NT2/D1 (cell line): ENCODE measurements at regions not wholly inside any gene's neighbourhood (a gene's known extent, or its start where the extent isn't known, plus 50 kb on each side); places are given as distances from the start of the nearest gene placed in this dataset.

Source experiments
- DNase-seq: peaks from one replicate; pipeline ENCODE4 v3.0.0-alpha.2; 2011; ENCODE audit warnings: low read depth, low spot score
- H3K27me3 ChIP-seq: 2 replicates; pipeline ENCODE4 v1.6.0; 2011; ENCODE audit warnings: mild to moderate bottlenecking; ENCODE audit not compliant: insufficient read length, insufficient read depth
- H3K36me3 ChIP-seq: 2 replicates; pipeline ENCODE4 v1.6.1; 2011; ENCODE audit warnings: mild to moderate bottlenecking, low read length, mixed read lengths; ENCODE audit not compliant: insufficient read depth, insufficient read length
- H3K4me1 ChIP-seq: 2 replicates; pipeline ENCODE4 v1.5.1; 2011; ENCODE audit not compliant: insufficient read depth, insufficient read length
- H3K4me3 ChIP-seq: 2 replicates; pipeline ENCODE4 v1.5.1; 2011; ENCODE audit warnings: low read depth; ENCODE audit not compliant: insufficient read length
- H3K9ac ChIP-seq: 2 replicates; pipeline ENCODE4 v1.6.0; 2011; ENCODE audit warnings: low read depth; ENCODE audit not compliant: insufficient read length
- H3K9me3 ChIP-seq: 2 replicates; pipeline ENCODE4 v1.5.1; 2011; ENCODE audit warnings: mild to moderate bottlenecking, low read length; ENCODE audit not compliant: insufficient read depth
- SUZ12 ChIP-seq: IDR thresholded peaks from 2 replicates; pipeline ENCODE4 v1.6.1; 2011; ENCODE audit not compliant: insufficient read length, insufficient read depth; ENCODE audit errors: extremely low read depth
- YY1 ChIP-seq: IDR thresholded peaks from 2 replicates; pipeline ENCODE4 v1.6.1; 2011; ENCODE audit not compliant: insufficient read length, insufficient read depth
- ZNF274 ChIP-seq: IDR thresholded peaks from 2 replicates; pipeline ENCODE4 v1.6.1; 2011; ENCODE audit warnings: mild to moderate bottlenecking, low read depth, low read length

DNA sequence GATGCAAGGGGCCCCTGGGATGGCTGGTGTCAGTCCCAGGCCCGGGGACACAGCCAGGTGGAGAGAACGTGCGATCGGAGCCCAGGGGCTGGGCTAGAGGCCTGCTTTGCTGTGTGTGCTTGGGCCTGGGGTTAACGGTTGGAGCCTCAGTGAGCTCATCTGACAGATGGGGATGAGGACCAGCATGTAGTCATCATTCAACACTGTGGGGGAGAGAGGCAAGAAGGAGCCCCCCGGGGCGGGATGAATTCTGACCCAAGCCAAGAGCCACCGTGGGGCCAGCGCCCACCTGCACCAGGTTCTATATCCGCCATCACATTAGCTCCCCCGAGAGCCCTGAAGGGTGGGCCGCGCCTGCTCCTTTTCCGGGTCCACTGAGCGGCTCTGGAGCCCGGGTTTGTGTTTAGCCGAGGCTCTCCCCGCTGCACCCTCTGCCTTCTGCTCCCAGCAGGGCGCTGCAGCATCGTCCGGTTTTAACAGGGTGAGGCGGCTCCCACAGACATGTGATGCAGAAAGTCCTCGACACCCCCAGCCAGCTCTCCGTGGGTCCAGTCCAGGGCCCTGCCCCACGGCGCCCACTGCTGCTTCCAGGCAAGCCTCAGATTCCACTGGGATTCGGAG is 365.7 kb downstream of the SEC14L1 start:
- H3K4me1 ChIP-seq: peaks cover 10% of the 10 kb centered on the region
- H3K9me3 ChIP-seq: peaks cover 15% of the 10 kb centered on the region
- no peak overlapping the region for H3K4me3 ChIP-seq
- H3K9ac ChIP-seq: no peak overlapping the region
- TF ChIP-seq SUZ12 (no peak), YY1 (no peak), ZNF274 (no peak)
- H3K27me3 ChIP-seq: no peaks in the 10 kb centered on the region
- peaks cover 5% of the 10 kb centered on the region for H3K36me3 ChIP-seq
- DNase-seq: no peak

DNA sequence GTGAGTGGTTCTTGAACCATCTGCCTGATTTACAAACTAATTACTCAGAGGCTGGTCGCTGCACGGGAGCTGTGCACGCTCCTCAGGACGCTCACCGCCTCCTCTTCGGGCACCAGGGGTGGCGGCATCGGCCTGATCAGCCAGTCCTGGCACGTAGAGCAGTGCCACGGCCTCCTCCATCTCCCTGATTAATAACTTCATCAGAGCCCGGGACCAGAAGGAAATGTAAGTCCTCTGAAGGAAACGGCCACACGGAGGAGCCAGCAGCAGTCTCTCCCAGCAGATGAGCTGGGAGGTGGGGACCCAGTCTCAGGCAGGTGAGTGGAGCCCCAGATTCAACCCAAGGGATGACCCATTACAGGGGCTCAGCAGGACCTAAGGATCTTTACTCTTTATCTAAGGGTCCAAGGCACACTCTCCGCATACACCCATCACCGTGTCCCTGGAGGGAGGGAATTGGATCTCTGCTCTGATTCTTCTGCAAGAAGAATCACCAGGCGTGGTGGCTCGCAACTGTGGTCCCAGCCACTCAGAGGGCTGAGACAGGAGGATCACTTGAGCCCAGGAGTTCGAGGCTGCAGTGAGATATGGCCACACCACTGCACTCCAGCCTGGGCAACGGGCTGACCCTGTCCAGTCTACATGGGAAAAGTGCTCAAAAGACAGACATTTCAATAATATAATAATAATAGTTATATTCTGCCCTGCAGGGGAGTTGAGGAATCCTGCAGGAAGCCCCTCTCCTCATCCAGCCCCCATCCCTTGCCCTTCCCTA is 366.5 kb downstream of the SEC14L1 start:
- peaks cover 10% of the 10 kb centered on the region for H3K4me1 ChIP-seq
- no peak for DNase-seq
- no peaks in the 10 kb centered on the region for H3K27me3 ChIP-seq
- no peak overlapping the region for H3K9ac ChIP-seq
- peaks cover 19% of the 10 kb centered on the region for H3K9me3 ChIP-seq
- no peaks in the 10 kb centered on the region for H3K36me3 ChIP-seq
- no peak overlapping the region for H3K4me3 ChIP-seq
- no peak for TF ChIP-seq ZNF274
- TF ChIP-seq YY1: no peak
- no peak for TF ChIP-seq SUZ12

DNA sequence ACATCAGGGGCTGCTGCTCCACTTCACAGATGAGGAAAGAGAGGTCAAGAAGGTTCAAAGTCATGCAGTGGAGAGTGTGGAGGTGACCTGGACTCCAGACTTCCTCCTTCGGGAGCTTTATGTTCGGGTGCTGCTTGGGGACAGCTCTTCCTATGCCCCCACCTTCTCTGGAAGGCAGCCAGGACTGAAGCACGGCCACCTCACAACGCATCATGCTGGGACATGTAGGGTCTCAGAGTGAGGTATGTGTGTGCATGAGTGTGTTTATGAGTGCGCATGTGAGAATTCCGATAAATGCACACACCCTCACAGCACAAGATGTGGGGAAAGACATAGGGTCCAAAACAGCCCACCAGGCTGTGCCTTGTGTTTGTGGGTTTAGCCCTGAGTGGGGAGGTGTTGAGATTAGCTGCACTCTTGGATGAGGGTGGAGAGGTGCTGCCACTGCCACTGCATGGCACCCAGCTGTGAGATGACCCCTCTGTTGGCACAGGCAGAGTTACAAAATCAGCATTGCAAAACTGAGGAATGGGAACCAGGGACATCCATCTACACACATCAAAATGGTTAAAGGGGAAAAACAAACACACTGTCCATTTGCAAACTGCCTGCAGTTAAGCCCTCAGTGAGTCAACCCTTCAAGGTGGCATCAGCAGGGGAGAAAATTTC is 367.4 kb downstream of the SEC14L1 start:
- TF ChIP-seq YY1 (no peak), SUZ12 (no peak), ZNF274 (no peak)
- no peak overlapping the region for H3K4me3 ChIP-seq
- DNase-seq: no peak
- H3K9ac ChIP-seq: no peak overlapping the region
- H3K36me3 ChIP-seq: no peaks in the 10 kb centered on the region
- peaks cover 19% of the 10 kb centered on the region for H3K9me3 ChIP-seq
- H3K4me1 ChIP-seq: peaks cover 10% of the 10 kb centered on the region
- H3K27me3 ChIP-seq: no peaks in the 10 kb centered on the region

DNA sequence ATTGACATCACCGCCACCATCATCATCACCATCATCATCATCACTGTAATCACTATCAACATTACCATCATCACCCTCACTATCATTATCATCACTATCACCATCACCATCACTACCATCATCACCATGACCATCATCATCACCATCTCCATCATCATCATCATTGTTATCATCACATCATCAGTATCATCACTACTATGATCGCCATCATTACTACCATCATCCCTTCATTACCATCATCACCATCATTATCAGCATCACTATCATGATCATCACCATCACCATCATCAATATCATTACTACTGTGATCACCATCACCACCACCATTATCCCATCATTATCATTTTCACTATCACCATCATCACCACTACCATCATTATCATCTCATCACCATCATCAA is 368.3 kb downstream of the SEC14L1 start:
- no peaks in the 10 kb centered on the region for H3K27me3 ChIP-seq
- peaks cover 10% of the 10 kb centered on the region for H3K4me1 ChIP-seq

DNA sequence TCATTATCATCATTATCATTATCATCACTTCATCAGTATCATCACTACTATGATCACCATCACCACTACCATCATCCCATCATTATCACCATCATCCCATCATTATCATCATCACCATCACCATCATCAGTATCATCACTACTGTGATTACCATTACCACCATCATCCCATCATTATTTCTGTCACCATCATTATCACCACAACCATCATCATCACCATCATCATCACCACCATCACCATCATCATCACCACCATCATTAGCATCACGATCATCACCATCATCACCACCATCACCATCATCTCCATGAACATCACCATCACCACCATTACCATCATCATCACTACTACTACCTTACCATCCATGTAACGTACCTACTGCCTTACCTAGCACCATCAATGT is 368.8 kb downstream of the SEC14L1 start:
- H3K4me3 ChIP-seq: no peak overlapping the region
- no peak overlapping the region for H3K9ac ChIP-seq
- DNase-seq: no peak
- no peaks in the 10 kb centered on the region for H3K27me3 ChIP-seq
- H3K4me1 ChIP-seq: peaks cover 10% of the 10 kb centered on the region
- H3K36me3 ChIP-seq: no peaks in the 10 kb centered on the region
- no peak for TF ChIP-seq ZNF274
- TF ChIP-seq YY1: no peak
- TF ChIP-seq SUZ12: no peak
- H3K9me3 ChIP-seq: peaks cover 19% of the 10 kb centered on the region

More for the DNA sequence above, 368.3 kb downstream of the SEC14L1 start:
- no peak for DNase-seq
- TF ChIP-seq YY1: no peak
- TF ChIP-seq SUZ12: no peak
- TF ChIP-seq ZNF274: no peak
- Histone ChIP-seq H3K36me3 (no peaks in the 10 kb centered on the region), H3K9me3 (peaks cover 19% of the 10 kb centered on the region), H3K4me3 (no peak overlapping the region), H3K9ac (no peak overlapping the region)

DNA sequence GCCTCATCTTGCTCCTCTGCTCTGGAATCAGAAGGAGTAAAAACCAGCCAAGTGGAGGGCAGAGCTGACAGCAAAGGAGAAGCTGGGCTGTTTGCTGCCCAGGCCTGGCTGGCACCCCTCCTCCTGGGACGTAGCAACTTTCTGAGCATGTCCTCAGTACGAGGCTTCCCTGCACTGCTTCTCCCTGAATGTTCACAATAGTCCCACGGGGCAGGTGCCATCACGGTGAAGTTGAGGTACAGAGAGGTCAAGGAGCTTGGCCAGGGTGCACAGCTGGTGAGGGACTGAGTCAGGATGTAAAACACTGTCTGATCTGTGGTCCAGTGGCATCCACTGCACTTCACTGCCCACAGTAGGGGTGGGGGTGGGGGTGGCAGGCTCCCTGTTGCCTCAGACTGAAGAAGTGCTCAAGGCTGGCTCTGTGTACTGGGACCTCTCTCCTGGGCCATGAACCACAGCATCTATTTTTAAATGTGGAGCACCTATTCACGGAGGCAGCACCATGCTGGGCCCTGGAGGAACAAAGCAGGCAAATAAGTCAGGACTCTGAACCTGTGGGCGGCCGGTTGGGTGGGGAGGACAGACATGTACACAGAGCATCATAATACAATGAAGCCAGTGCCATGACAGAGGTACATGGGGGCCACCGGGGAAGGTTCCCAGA is 369.5 kb downstream of the SEC14L1 start:
- H3K27me3 ChIP-seq: no peaks in the 10 kb centered on the region
- no peak overlapping the region for H3K4me3 ChIP-seq
- H3K4me1 ChIP-seq: peaks cover 10% of the 10 kb centered on the region
- DNase-seq: no peak
- H3K9me3 ChIP-seq: peaks cover 19% of the 10 kb centered on the region
- H3K36me3 ChIP-seq: no peaks in the 10 kb centered on the region
- TF ChIP-seq YY1: no peak
- H3K9ac ChIP-seq: no peak overlapping the region

DNA sequence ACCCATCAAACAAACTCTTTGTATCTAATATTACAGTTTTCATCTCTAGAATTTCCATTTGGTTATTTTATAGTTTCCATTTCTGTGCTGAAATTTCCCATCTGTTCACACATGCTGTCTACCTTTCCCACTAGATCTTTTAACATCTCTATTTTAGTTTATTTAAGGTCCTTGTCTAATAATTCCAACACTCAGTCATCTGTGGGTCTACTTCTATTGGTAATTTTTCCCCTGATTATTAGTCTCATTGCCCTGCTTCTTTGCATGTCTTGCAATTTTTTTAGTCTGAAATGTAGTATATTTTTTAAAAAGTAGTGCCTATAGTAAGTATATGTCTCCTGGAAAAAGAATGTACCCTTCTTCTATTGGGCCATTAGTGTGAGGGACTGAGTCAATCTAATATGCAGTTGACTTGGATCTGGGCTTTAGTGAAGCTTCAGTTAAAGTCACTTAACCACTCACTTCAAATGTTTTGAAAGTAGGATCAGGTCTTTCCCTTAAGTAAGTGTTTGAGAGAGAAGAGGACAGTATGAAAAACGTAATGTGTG is 370.8 kb downstream of the SEC14L1 start:
- H3K9me3 ChIP-seq: peaks cover 26% of the 10 kb centered on the region
- H3K4me3 ChIP-seq: no peak overlapping the region
- H3K27me3 ChIP-seq: no peaks in the 10 kb centered on the region
- H3K4me1 ChIP-seq: peaks cover 10% of the 10 kb centered on the region
- no peak overlapping the region for H3K9ac ChIP-seq
- no peaks in the 10 kb centered on the region for H3K36me3 ChIP-seq
- DNase-seq: no peak
- TF ChIP-seq ZNF274 (no peak), YY1 (no peak), SUZ12 (no peak)
